GM10266 (cell line): ENCODE measurements at regions not wholly inside any gene's neighbourhood (a gene's known extent, or its start where the extent isn't known, plus 50 kb on each side); places are given as distances from the start of the nearest gene placed in this dataset.

ENCODE experiments used
- DNase-seq: peaks from one replicate; pipeline ENCODE4 v3.0.0; 2012; ENCODE audit errors: extremely low spot score
- CTCF ChIP-seq: IDR thresholded peaks from 2 replicates; pipeline ENCODE4 v1.5.1; 2012; ENCODE audit warnings: mild to moderate bottlenecking, low read depth; ENCODE audit not compliant: control insufficient read depth, insufficient read depth; ENCODE audit errors: missing control alignments

- DNase-seq, result no peak
- no peak for TF ChIP-seq CTCF
Observed at GRCh38 chr3:82883072-82883471, 1121.6 kb upstream of the GBE1 start.

GRCh38 chr3:82875401-82875800, 1114.0 kb upstream of the GBE1 start:
- TF ChIP-seq CTCF, result no peak
- DNase-seq, result no peak

GRCh38 chr3:82839871-82840270, 1078.4 kb upstream of the GBE1 start:
- no peak for DNase-seq
- TF ChIP-seq CTCF, result no peak

- no peak for TF ChIP-seq CTCF
- no peak for DNase-seq
Observed at GRCh38 chr3:82834098-82834497, 1072.7 kb upstream of the GBE1 start.

GRCh38 chr3:82824491-82824890, 1063.0 kb upstream of the GBE1 start:
- no peak for DNase-seq
- no peak for TF ChIP-seq CTCF

GRCh38 chr3:82816086-82816485, 1054.6 kb upstream of the GBE1 start:
- TF ChIP-seq CTCF, result no peak
- DNase-seq, result no peak

- DNase-seq, result no peak
- TF ChIP-seq CTCF, result no peak
Observed at GRCh38 chr3:82815417-82816058, 1054.1 kb upstream of the GBE1 start.
